ENCODE measurements at regions not wholly inside any gene's neighbourhood (a gene's known extent, or its start where the extent isn't known, plus 50 kb on each side); places are given as distances from the start of the nearest gene placed in this dataset.

GRCh38 chr13:48167866-48168265 is 65.1 kb upstream of the ITM2B start:
- H3K36me3 ChIP-seq (ENCODE audit: insufficient read depth, low read length), result no peaks in the 10 kb centered on the region
- H3K9ac ChIP-seq (ENCODE audit: low read length), result no peak overlapping the region
- H4K20me1 ChIP-seq (ENCODE audit: insufficient read depth, low read length), result no peaks in the 10 kb centered on the region
- H3K4me2 ChIP-seq (ENCODE audit: low read length), result no peak overlapping the region
- no peak overlapping the region for H3K4me3 ChIP-seq (ENCODE audit: low read depth, low read length, poor library complexity, severe bottlenecking)
- H3K79me2 ChIP-seq (ENCODE audit: insufficient read depth, low read length), result no peaks in the 10 kb centered on the region
- H3K27ac ChIP-seq (ENCODE audit: low read depth, low read length, poor library complexity, severe bottlenecking), result no peak overlapping the region
- H3K27me3 ChIP-seq (ENCODE audit: insufficient read depth, low read length), result peaks cover 10% of the 10 kb centered on the region; the same call in 1 of the 2 replicates
- H2AFZ ChIP-seq (ENCODE audit: low read length), result no peak overlapping the region
- TF ChIP-seq CTCF (IDR thresholded peaks at IDR 0.05; ENCODE audit: low read length) (no peak), EZH2 (IDR thresholded peaks at IDR 0.05; ENCODE audit: borderline replicate concordance, low read length) (no peak)
- no peaks in the 10 kb centered on the region for H3K9me2 ChIP-seq (ENCODE audit: low read depth, low read length)
- H3K9me3 ChIP-seq (ENCODE audit: low read length), result no peaks in the 10 kb centered on the region
- no peaks in the 10 kb centered on the region for H3F3A ChIP-seq (ENCODE audit: insufficient read depth, low read length)
- no peaks in the 10 kb centered on the region for H3K4me1 ChIP-seq (ENCODE audit: insufficient read depth, low read length, severe bottlenecking)

- Histone ChIP-seq H3K9ac (ENCODE audit: low read length) (no peak overlapping the region), H3K27me3 (ENCODE audit: insufficient read depth, low read length) (peaks cover 10% of the 10 kb centered on the region; the same call in 1 of the 2 replicates), H3K27ac (ENCODE audit: low read depth, low read length, poor library complexity, severe bottlenecking) (no peak overlapping the region), H3K9me3 (ENCODE audit: low read length) (no peaks in the 10 kb centered on the region), H3K79me2 (ENCODE audit: insufficient read depth, low read length) (no peaks in the 10 kb centered on the region), H3K36me3 (ENCODE audit: insufficient read depth, low read length) (no peaks in the 10 kb centered on the region), H3K4me3 (ENCODE audit: low read depth, low read length, poor library complexity, severe bottlenecking) (no peak overlapping the region), H3K4me1 (ENCODE audit: insufficient read depth, low read length, severe bottlenecking) (peaks cover 9% of the 10 kb centered on the region), H2AFZ (ENCODE audit: low read length) (no peak overlapping the region), H3F3A (ENCODE audit: insufficient read depth, low read length) (no peaks in the 10 kb centered on the region), H4K20me1 (ENCODE audit: insufficient read depth, low read length) (no peaks in the 10 kb centered on the region), H3K9me2 (ENCODE audit: low read depth, low read length) (no peaks in the 10 kb centered on the region), H3K4me2 (ENCODE audit: low read length) (no peak overlapping the region)
- TF ChIP-seq EZH2 (IDR thresholded peaks at IDR 0.05; ENCODE audit: borderline replicate concordance, low read length), result no peak
- no peak for TF ChIP-seq CTCF (IDR thresholded peaks at IDR 0.05; ENCODE audit: low read length)
Observed at GRCh38 chr13:48165727-48166126, 67.3 kb upstream of the ITM2B start.

GRCh38 chr13:48165063-48165462 is 67.9 kb upstream of the ITM2B start:
- Histone ChIP-seq H3K27me3 (ENCODE audit: insufficient read depth, low read length) (peaks cover 10% of the 10 kb centered on the region; the same call in 1 of the 2 replicates), H3K36me3 (ENCODE audit: insufficient read depth, low read length) (no peaks in the 10 kb centered on the region), H3K79me2 (ENCODE audit: insufficient read depth, low read length) (no peaks in the 10 kb centered on the region), H4K20me1 (ENCODE audit: insufficient read depth, low read length) (no peaks in the 10 kb centered on the region), H3K9ac (ENCODE audit: low read length) (no peak overlapping the region), H3K27ac (ENCODE audit: low read depth, low read length, poor library complexity, severe bottlenecking) (no peak overlapping the region), H3K4me1 (ENCODE audit: insufficient read depth, low read length, severe bottlenecking) (peaks cover 9% of the 10 kb centered on the region), H3K4me3 (ENCODE audit: low read depth, low read length, poor library complexity, severe bottlenecking) (no peak overlapping the region), H3K4me2 (ENCODE audit: low read length) (no peak overlapping the region), H3K9me3 (ENCODE audit: low read length) (no peaks in the 10 kb centered on the region), H2AFZ (ENCODE audit: low read length) (no peak overlapping the region), H3K9me2 (ENCODE audit: low read depth, low read length) (no peaks in the 10 kb centered on the region), H3F3A (ENCODE audit: insufficient read depth, low read length) (no peaks in the 10 kb centered on the region)
- no peak for TF ChIP-seq CTCF (IDR thresholded peaks at IDR 0.05; ENCODE audit: low read length)
- no peak for TF ChIP-seq EZH2 (IDR thresholded peaks at IDR 0.05; ENCODE audit: borderline replicate concordance, low read length)
